Osteoblast (primary cell): ENCODE measurements at regions not wholly inside any gene's neighbourhood (a gene's known extent, or its start where the extent isn't known, plus 50 kb on each side); places are given as distances from the start of the nearest gene placed in this dataset.
"Not testable (repeated sequence)": the region's sequence is repeated elsewhere in the genome, so short reads cannot be mapped to it uniquely, and the experiment has no call there.

Source experiments
- DNase-seq: peaks from one replicate; pipeline ENCODE4 v3.0.0; 2011; ENCODE audit warnings: low spot score, mixed read lengths; ENCODE audit not compliant: insufficient read length; ENCODE audit errors: missing footprints
- H2AFZ ChIP-seq: 2 replicates; pipeline ENCODE4 v1.6.0; 2011; ENCODE audit warnings: mild to moderate bottlenecking, low read length
- H3K27ac ChIP-seq: 2 replicates; pipeline ENCODE4 v1.5.1; 2011; ENCODE audit warnings: mild to moderate bottlenecking, low read depth, low read length, moderate library complexity
- H3K27me3 ChIP-seq: 2 replicates; pipeline ENCODE4 v1.6.0; 2012; ENCODE audit warnings: mild to moderate bottlenecking, control low read depth, inconsistent platforms, low read length, moderate library complexity; ENCODE audit not compliant: insufficient read depth
- H3K36me3 ChIP-seq: 2 replicates; pipeline ENCODE4 v1.5.1; 2011; ENCODE audit warnings: mild to moderate bottlenecking, low read length, control low read depth, moderate library complexity; ENCODE audit not compliant: insufficient read depth
- H3K4me1 ChIP-seq: 2 replicates; pipeline ENCODE4 v1.5.1; 2011; ENCODE audit warnings: mild to moderate bottlenecking, low read length, control low read depth, moderate library complexity; ENCODE audit not compliant: insufficient read depth
- H3K4me2 ChIP-seq: 2 replicates; pipeline ENCODE4 v1.6.0; 2011; ENCODE audit warnings: mild to moderate bottlenecking, low read length; ENCODE audit not compliant: insufficient read depth
- H3K4me3 ChIP-seq: fragments of 200-600 bp; sonication (generic); 3 replicates; pipeline ENCODE4 v1.5.1; 2012; ENCODE audit warnings: mild to moderate bottlenecking, low read length, inconsistent platforms; ENCODE audit not compliant: insufficient read depth
- H3K79me2 ChIP-seq: 2 replicates; pipeline ENCODE4 v1.6.0; 2012; ENCODE audit warnings: mild to moderate bottlenecking, low read length, control low read depth, inconsistent platforms; ENCODE audit not compliant: insufficient read depth
- H3K9me3 ChIP-seq: 2 replicates; pipeline ENCODE4 v1.5.1; 2011; ENCODE audit warnings: low read depth, low read length, control low read depth
- H4K20me1 ChIP-seq: 2 replicates; pipeline ENCODE4 v1.6.0; 2012; ENCODE audit warnings: mild to moderate bottlenecking, low read length, control low read depth; ENCODE audit not compliant: insufficient read depth
- CTCF ChIP-seq: IDR thresholded peaks from 2 replicates; pipeline ENCODE4 v1.5.1; 2011; ENCODE audit warnings: mild to moderate bottlenecking, low read depth, low read length, moderate library complexity; ENCODE audit errors: extremely low read depth

GRCh38 chrX:112233164-112233563 is 150.6 kb upstream of the TRPC5 start:
- Histone ChIP-seq H3K9me3 (no peaks in the 10 kb centered on the region), H2AFZ (no peak overlapping the region), H3K4me1 (no peaks in the 10 kb centered on the region), H3K27me3 (peaks cover 5% of the 10 kb centered on the region), H3K79me2 (no peaks in the 10 kb centered on the region), H3K4me2 (no peak overlapping the region), H3K27ac (no peak overlapping the region), H3K4me3 (no peak overlapping the region), H3K36me3 (no peaks in the 10 kb centered on the region), H4K20me1 (no peaks in the 10 kb centered on the region)
- TF ChIP-seq CTCF = no peak
- DNase-seq = no peak

GRCh38 chrX:112226795-112227194 is 144.2 kb upstream of the TRPC5 start:
- DNase-seq, H3K27me3 ChIP-seq, H3K4me1 ChIP-seq, H3K36me3 ChIP-seq, H3K9me3 ChIP-seq, H3K4me2 ChIP-seq, H3K79me2 ChIP-seq, H2AFZ ChIP-seq, H3K27ac ChIP-seq, H3K4me3 ChIP-seq, H4K20me1 ChIP-seq: not testable (repeated sequence)

- Histone ChIP-seq H3K36me3 (no peaks in the 10 kb centered on the region), H3K79me2 (no peaks in the 10 kb centered on the region), H3K27me3 (no peaks in the 10 kb centered on the region), H3K4me2 (no peak overlapping the region), H3K4me1 (no peaks in the 10 kb centered on the region), H2AFZ (no peak overlapping the region), H3K27ac (no peak overlapping the region), H3K4me3 (no peak overlapping the region), H3K9me3 (no peaks in the 10 kb centered on the region), H4K20me1 (no peaks in the 10 kb centered on the region)
- no peak for DNase-seq
- no peak for TF ChIP-seq CTCF
These were observed 140.8 kb upstream of the TRPC5 start for GRCh38 chrX:112223391-112223790.

- H3K27me3 ChIP-seq = no peaks in the 10 kb centered on the region
- H4K20me1 ChIP-seq = no peaks in the 10 kb centered on the region
- DNase-seq = no peak
- H3K4me1 ChIP-seq = no peaks in the 10 kb centered on the region
- no peaks in the 10 kb centered on the region for H3K79me2 ChIP-seq
- TF ChIP-seq CTCF = no peak
- H3K9me3 ChIP-seq = no peaks in the 10 kb centered on the region
- no peaks in the 10 kb centered on the region for H3K36me3 ChIP-seq
- H2AFZ ChIP-seq = no peak overlapping the region
- H3K27ac ChIP-seq = no peak overlapping the region
- no peak overlapping the region for H3K4me2 ChIP-seq
- H3K4me3 ChIP-seq = no peak overlapping the region
These were observed 135.8 kb upstream of the TRPC5 start for GRCh38 chrX:112218388-112218787.

- DNase-seq = no peak
- H3K27ac ChIP-seq = no peak overlapping the region
- H3K4me1 ChIP-seq = no peaks in the 10 kb centered on the region
- no peaks in the 10 kb centered on the region for H3K36me3 ChIP-seq
- no peaks in the 10 kb centered on the region for H3K27me3 ChIP-seq
- H3K4me2 ChIP-seq = no peak overlapping the region
- no peaks in the 10 kb centered on the region for H3K79me2 ChIP-seq
- H3K9me3 ChIP-seq = no peaks in the 10 kb centered on the region
- no peak overlapping the region for H2AFZ ChIP-seq
- no peak for TF ChIP-seq CTCF
- H3K4me3 ChIP-seq = no peak overlapping the region
- H4K20me1 ChIP-seq = no peaks in the 10 kb centered on the region
These were observed 128.9 kb upstream of the TRPC5 start for GRCh38 chrX:112211459-112211858.
